ENCODE measurements at regions not wholly inside any gene's neighbourhood (a gene's known extent, or its start where the extent isn't known, plus 50 kb on each side); places are given as distances from the start of the nearest gene placed in this dataset.

- no peak overlapping the region for H3K27ac ChIP-seq
- TF ChIP-seq POLR2A (IDR thresholded peaks at IDR 0.05): no peak
- no peak for TF ChIP-seq CTCF (IDR thresholded peaks at IDR 0.05)
- H3K4me3 ChIP-seq: no peak overlapping the region
- no peak for ATAC-seq
- intact Hi-C loops (cut with DNase I): no loop called here
- H3K9me3 ChIP-seq: no peaks in the 10 kb centered on the region
- H3K4me1 ChIP-seq: no peaks in the 10 kb centered on the region
- no peaks in the 10 kb centered on the region for H3K36me3 ChIP-seq (replicated peaks in 1 of 2; ENCODE audit: insufficient read depth in 1 of 2, low read depth in 2 of 2)
- 36 to 50% methylated on average over 2 of the region's 2 CpGs for WGBS, 2 donors
- H3K27me3 ChIP-seq: no peaks in the 10 kb centered on the region
- DNase-seq: no peak
Measured at GRCh38 chr2:153715218-153715850, 156.4 kb upstream of the GALNT13 start.

- DNase-seq (no peak), ATAC-seq (no peak)
- Histone ChIP-seq H3K27me3 (no peaks in the 10 kb centered on the region), H3K4me1 (no peaks in the 10 kb centered on the region), H3K27ac (no peak overlapping the region), H3K9me3 (no peaks in the 10 kb centered on the region), H3K4me3 (no peak overlapping the region), H3K36me3 (replicated peaks in 1 of 2; ENCODE audit: insufficient read depth in 1 of 2, low read depth in 2 of 2) (no peaks in the 10 kb centered on the region)
- TF ChIP-seq POLR2A (IDR thresholded peaks at IDR 0.05): no peak
- WGBS, 2 donors: 54 to 67% methylated on average over 2 of the region's 2 CpGs
- intact Hi-C loops (cut with DNase I): no loop called here
Measured at GRCh38 chr2:153717060-153717459, 154.7 kb upstream of the GALNT13 start.

- Histone ChIP-seq H3K27ac (no peak overlapping the region), H3K27me3 (no peaks in the 10 kb centered on the region), H3K4me1 (no peaks in the 10 kb centered on the region), H3K4me3 (no peak overlapping the region), H3K9me3 (no peaks in the 10 kb centered on the region), H3K36me3 (replicated peaks in 1 of 2; ENCODE audit: insufficient read depth in 1 of 2, low read depth in 2 of 2) (no peaks in the 10 kb centered on the region)
- TF ChIP-seq CTCF (IDR thresholded peaks at IDR 0.05): no peak
- TF ChIP-seq POLR2A (IDR thresholded peaks at IDR 0.05): no peak
- ATAC-seq (no peak), DNase-seq (no peak)
- intact Hi-C loops (cut with DNase I): no loop called here
Measured at GRCh38 chr2:153739394-153739793, 132.3 kb upstream of the GALNT13 start.

GRCh38 chr2:153761936-153762335 is 109.8 kb upstream of the GALNT13 start:
- Histone ChIP-seq H3K27ac (no peak overlapping the region), H3K4me3 (no peak overlapping the region), H3K36me3 (replicated peaks in 1 of 2; ENCODE audit: insufficient read depth in 1 of 2, low read depth in 2 of 2) (no peaks in the 10 kb centered on the region), H3K27me3 (no peaks in the 10 kb centered on the region), H3K4me1 (no peaks in the 10 kb centered on the region), H3K9me3 (no peaks in the 10 kb centered on the region)
- intact Hi-C loops (cut with DNase I): no loop called here
- DNase-seq (no peak), ATAC-seq (no peak)
- WGBS, 2 donors: 33 to 35% methylated on average over 1 of the region's 1 CpG
- no peak for TF ChIP-seq CTCF (IDR thresholded peaks at IDR 0.05)
- TF ChIP-seq POLR2A (IDR thresholded peaks at IDR 0.05): no peak

- no peak overlapping the region for H3K4me3 ChIP-seq
- H3K9me3 ChIP-seq: peaks cover 0 to 9% (median 0%) of the 10 kb centered on the region in 3 donors
- no peak for ATAC-seq
- H3K36me3 ChIP-seq (replicated peaks in 1 of 2; ENCODE audit: insufficient read depth in 1 of 2, low read depth in 2 of 2): no peaks in the 10 kb centered on the region
- TF ChIP-seq POLR2A (IDR thresholded peaks at IDR 0.05) (no peak), CTCF (IDR thresholded peaks at IDR 0.05) (no peak)
- H3K27me3 ChIP-seq: no peaks in the 10 kb centered on the region
- DNase-seq: no peak
- H3K4me1 ChIP-seq: no peaks in the 10 kb centered on the region
- H3K27ac ChIP-seq: no peak overlapping the region
- intact Hi-C loops (cut with DNase I): no loop called here
Measured at GRCh38 chr2:153766415-153766814, 105.3 kb upstream of the GALNT13 start.

All from body of pancreas (tissue), 4 donors.